K562 (cell line): ENCODE measurements at regions not wholly inside any gene's neighbourhood (a gene's known extent, or its start where the extent isn't known, plus 50 kb on each side); places are given as distances from the start of the nearest gene placed in this dataset.

Source experiments
- HMGXB4 ChIP-seq: sonication (generic); formaldehyde crosslinking; IDR thresholded peaks from 2 replicates; pipeline ENCODE4 v1.8.1; 2023; ENCODE audit warnings: mild to moderate bottlenecking, missing genetic modification reagents
- PBX2 ChIP-seq, 2 experiments: IDR thresholded peaks in 1 of 2; conservative IDR thresholded peaks in 1 of 2; 2 replicates each; pipeline ENCODE4 v1.6.1; 2016; ENCODE audit warnings: low read depth in 2 of 2, mild to moderate bottlenecking in 1 of 2, missing compliant biosample characterization in 1 of 2, missing genetic modification characterization in 1 of 2, moderate library complexity in 1 of 2
- POLR2A ChIP-seq: fragments of 450-650 bp; conservative IDR thresholded peaks from 2 replicates; pipeline ENCODE4 v1.6.1; 2016
- SP1 ChIP-seq: sonication (generic); formaldehyde crosslinking; IDR thresholded peaks from 2 replicates; pipeline ENCODE4 v1.8.1; 2022; ENCODE audit warnings: mild to moderate bottlenecking, missing genetic modification reagents
- TAF15 ChIP-seq: fragments of 200-400 bp; formaldehyde crosslinking; IDR thresholded peaks from 2 replicates; pipeline ENCODE4 v1.6.1; 2017; ENCODE audit warnings: mild to moderate bottlenecking, low read depth, low read length, moderate library complexity
- ZBTB2 ChIP-seq: fragments of 450-650 bp; IDR thresholded peaks from 2 replicates; pipeline ENCODE4 v1.6.1; 2016; ENCODE audit warnings: antibody characterized with exemption

GRCh38 chr7:32273297-32273696, 203.1 kb upstream of the PDE1C start:
- TF ChIP-seq ZBTB2 (no peak), POLR2A (no peak), SP1 (CRISPR knock-in tag) (no peak), TAF15 (no peak), HMGXB4 (CRISPR knock-in tag) (no peak), PBX2 (CRISPR knock-in tag; IDR thresholded peaks at IDR 0.05; ENCODE audit: low read depth) (no peak), PBX2 (tag; conservative IDR thresholded peaks at IDR 0.05; ENCODE audit: low read depth) (no peak)
